Ishikawa (cell line): ENCODE measurements at regions not wholly inside any gene's neighbourhood (a gene's known extent, or its start where the extent isn't known, plus 50 kb on each side); places are given as distances from the start of the nearest gene placed in this dataset.

ENCODE experiments used
- CEBPB ChIP-seq: IDR thresholded peaks from 2 replicates; pipeline ENCODE4 v1.6.1; 2012
- CREB1 ChIP-seq: IDR thresholded peaks from 2 replicates; pipeline ENCODE4 v1.6.1; 2012; ENCODE audit warnings: low read depth
- EGR1 ChIP-seq: IDR thresholded peaks from 2 replicates; pipeline ENCODE4 v1.6.1; 2012
- EP300 ChIP-seq: IDR thresholded peaks from 2 replicates; pipeline ENCODE4 v1.6.1; 2012; ENCODE audit warnings: borderline replicate concordance
- FOXM1 ChIP-seq: IDR thresholded peaks from 2 replicates; pipeline ENCODE4 v1.6.1; 2012; ENCODE audit warnings: low read depth, borderline replicate concordance
- NFIC ChIP-seq: IDR thresholded peaks from 2 replicates; pipeline ENCODE4 v1.6.1; 2012
- RAD21 ChIP-seq: IDR thresholded peaks from 2 replicates; pipeline ENCODE4 v1.6.1; 2012; ENCODE audit warnings: low read depth
- TAF1 ChIP-seq: IDR thresholded peaks from 2 replicates; pipeline ENCODE4 v1.6.1; 2012; ENCODE audit warnings: low read depth, mild to moderate bottlenecking
- TCF12 ChIP-seq: IDR thresholded peaks from 2 replicates; pipeline ENCODE4 v1.6.1; 2012; ENCODE audit warnings: low read depth
- TEAD4 ChIP-seq: IDR thresholded peaks from 2 replicates; pipeline ENCODE4 v1.6.1; 2012
- YY1 ChIP-seq: IDR thresholded peaks from 2 replicates; pipeline ENCODE4 v1.6.1; 2012; ENCODE audit warnings: low read depth
- ZBTB7A ChIP-seq: IDR thresholded peaks from 2 replicates; pipeline ENCODE4 v1.6.1; 2012; ENCODE audit warnings: low read depth
- TF ChIP-seq, protein P1 (sequence below): IDR thresholded peaks from 2 replicates; pipeline ENCODE4 v1.6.1; 2012
- TF ChIP-seq, protein P2 (sequence below): IDR thresholded peaks from 2 replicates; pipeline ENCODE4 v1.6.1; 2012
- TF ChIP-seq, protein P3 (sequence below): IDR thresholded peaks from 2 replicates; pipeline ENCODE4 v1.6.1; 2012; ENCODE audit warnings: low read depth, mild to moderate bottlenecking

DNA sequence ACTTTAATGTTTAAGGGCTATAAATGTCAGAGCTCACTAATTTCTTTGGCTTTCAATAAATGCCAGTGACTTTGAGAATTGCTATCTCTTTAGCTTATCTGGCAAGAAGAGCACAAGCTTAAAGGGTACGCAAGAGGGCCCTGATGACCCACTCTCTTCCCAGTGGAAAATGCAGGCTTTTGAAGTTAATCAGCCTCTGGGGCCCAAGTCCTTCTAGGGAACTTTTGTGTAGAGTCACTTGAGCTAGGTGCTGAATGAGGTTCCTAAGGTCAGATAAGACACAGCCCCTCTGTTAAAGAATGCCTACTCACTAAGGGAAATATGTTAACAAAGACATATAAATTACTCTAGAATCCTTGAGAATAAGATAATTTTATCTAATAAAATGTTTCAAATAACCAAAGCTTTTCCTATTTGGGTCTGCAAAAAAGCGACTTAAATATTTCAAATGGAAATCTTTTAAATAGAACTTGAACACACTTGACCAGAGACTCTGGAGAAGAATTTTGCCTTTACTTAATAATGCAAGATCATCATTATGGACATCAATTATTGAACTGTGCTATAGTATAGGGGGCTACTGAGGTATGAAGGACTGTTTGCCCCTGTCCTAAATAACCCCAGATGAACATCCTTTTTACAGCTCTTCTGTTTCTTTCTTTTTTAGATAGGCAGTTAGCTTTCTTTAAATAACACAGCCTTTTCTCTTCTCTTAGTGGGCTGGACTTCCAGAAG lies 430.1 kb downstream of the GBA3 start:
- TF ChIP-seq EP300 (no peak), RAD21 (no peak), CREB1 (no peak), EGR1 (no peak), ZBTB7A (no peak), NFIC (no peak), TEAD4 (no peak), TCF12 (no peak), FOXM1 (no peak), CEBPB (no peak), YY1 (no peak), TAF1 (no peak)
- TF ChIP-seq, protein P1, sequence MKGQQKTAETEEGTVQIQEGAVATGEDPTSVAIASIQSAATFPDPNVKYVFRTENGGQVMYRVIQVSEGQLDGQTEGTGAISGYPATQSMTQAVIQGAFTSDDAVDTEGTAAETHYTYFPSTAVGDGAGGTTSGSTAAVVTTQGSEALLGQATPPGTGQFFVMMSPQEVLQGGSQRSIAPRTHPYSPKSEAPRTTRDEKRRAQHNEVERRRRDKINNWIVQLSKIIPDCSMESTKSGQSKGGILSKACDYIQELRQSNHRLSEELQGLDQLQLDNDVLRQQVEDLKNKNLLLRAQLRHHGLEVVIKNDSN: no peak
- TF ChIP-seq, protein P2, sequence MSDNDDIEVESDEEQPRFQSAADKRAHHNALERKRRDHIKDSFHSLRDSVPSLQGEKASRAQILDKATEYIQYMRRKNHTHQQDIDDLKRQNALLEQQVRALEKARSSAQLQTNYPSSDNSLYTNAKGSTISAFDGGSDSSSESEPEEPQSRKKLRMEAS: no peak
- TF ChIP-seq, protein P3, sequence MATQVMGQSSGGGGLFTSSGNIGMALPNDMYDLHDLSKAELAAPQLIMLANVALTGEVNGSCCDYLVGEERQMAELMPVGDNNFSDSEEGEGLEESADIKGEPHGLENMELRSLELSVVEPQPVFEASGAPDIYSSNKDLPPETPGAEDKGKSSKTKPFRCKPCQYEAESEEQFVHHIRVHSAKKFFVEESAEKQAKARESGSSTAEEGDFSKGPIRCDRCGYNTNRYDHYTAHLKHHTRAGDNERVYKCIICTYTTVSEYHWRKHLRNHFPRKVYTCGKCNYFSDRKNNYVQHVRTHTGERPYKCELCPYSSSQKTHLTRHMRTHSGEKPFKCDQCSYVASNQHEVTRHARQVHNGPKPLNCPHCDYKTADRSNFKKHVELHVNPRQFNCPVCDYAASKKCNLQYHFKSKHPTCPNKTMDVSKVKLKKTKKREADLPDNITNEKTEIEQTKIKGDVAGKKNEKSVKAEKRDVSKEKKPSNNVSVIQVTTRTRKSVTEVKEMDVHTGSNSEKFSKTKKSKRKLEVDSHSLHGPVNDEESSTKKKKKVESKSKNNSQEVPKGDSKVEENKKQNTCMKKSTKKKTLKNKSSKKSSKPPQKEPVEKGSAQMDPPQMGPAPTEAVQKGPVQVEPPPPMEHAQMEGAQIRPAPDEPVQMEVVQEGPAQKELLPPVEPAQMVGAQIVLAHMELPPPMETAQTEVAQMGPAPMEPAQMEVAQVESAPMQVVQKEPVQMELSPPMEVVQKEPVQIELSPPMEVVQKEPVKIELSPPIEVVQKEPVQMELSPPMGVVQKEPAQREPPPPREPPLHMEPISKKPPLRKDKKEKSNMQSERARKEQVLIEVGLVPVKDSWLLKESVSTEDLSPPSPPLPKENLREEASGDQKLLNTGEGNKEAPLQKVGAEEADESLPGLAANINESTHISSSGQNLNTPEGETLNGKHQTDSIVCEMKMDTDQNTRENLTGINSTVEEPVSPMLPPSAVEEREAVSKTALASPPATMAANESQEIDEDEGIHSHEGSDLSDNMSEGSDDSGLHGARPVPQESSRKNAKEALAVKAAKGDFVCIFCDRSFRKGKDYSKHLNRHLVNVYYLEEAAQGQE: no peak

DNA sequence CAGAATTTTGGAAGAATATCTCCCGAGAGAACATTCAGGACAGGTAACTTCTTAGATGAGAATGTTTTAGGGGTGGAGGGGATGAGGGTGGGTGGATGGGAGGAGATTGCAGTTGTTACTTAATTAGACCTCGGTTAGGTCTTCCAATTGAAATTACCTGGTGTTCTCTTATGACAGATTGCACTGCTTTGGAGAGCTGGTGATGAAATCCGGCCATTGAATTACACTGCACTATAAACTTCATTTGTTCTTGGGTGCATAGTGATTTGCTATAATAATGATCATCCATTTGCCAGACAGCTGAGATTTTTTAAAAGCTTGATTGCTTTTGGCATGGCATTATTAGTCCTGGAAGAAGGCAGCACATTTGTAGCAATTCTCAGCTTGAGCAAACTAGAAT lies 427.6 kb downstream of the GBA3 start:
- no peak for TF ChIP-seq NFIC
- no peak for TF ChIP-seq EGR1
- no peak for TF ChIP-seq EP300
- no peak for TF ChIP-seq CREB1

DNA sequence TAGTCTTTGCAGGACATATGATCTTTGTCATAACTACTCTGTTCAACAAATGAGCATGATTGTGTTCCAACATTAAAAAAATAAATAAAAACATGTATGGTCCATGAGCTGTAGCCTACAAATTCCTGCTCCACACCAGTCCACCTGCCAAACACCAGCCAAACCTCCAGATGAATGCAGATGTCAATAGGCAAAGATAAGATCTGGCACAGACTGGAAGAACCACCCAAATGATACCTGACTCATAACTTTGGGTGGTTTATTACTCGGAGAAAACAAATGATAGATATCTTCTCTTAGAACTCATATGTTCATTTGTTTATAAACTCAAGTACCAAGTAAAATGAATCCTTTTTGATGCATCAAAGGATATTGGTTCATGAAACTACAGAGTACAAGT lies 425.1 kb downstream of the GBA3 start:
- TF ChIP-seq, protein P2: no peak
- TF ChIP-seq CEBPB (no peak), RAD21 (no peak), EP300 (no peak), ZBTB7A (no peak), FOXM1 (no peak), EGR1 (no peak), CREB1 (no peak), NFIC (no peak), TEAD4 (no peak), TCF12 (no peak), TAF1 (no peak), YY1 (no peak)
- TF ChIP-seq, protein P3: no peak
- TF ChIP-seq, protein P1: no peak

DNA sequence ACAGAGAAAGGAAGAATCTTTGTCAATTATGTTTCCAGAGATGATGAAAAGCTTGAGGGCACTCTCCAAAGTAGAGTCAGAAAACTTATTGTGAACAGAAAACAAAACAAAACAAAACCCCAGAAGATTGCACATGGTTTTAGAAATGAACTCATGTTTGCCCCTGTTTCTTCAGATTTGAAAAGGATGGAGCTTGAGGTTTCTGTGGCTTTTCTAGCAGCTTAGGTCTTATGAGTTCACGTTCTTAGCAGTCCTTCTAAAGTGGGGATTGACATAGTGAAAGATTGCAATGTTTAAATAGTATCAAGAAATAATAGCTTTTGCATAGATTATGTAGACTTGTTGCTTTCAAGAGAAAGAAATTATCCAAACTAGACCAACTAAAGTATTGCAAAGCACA lies 421.8 kb downstream of the GBA3 start:
- TF ChIP-seq, protein P2: no peak
- no peak for TF ChIP-seq TEAD4
- no peak for TF ChIP-seq FOXM1
- no peak for TF ChIP-seq TAF1
- no peak for TF ChIP-seq EP300
- no peak for TF ChIP-seq NFIC

DNA sequence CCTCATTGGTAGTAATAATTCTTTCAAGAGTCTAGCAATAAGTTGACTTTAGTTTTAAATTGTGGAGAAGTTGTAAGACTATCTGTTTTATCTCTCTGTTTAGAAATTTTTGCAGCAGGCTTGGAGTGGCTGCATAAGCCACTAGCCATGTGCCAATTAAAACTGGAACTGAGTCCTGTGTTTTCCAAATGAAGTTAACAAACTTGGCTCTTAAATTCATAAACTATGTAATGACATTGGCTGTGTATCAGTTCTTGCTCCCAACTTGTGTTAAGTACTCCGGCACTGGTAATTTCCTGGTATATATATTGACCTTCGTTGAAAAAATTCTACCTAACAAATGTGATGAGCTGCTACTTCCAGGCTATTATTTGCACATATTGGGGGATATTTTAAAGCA lies 420.4 kb downstream of the GBA3 start:
- TF ChIP-seq RAD21: no peak

DNA sequence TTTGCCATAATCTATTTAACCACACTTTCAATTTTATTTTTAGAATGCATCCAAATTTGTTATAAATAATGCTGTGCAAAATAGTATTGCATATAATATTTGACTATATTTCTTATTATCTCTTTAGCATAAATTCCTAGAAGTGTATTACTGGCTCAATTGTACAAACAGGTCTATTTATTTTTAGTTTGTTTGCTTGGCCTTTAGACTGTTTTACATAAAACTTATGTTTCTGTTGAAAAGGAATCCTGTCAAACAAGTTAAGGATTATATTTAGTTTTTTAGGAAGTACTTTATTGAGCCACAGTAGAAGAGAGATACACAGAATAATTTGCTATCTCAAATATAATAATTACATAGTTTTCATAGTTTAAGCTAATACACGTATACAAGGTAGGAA lies 413.8 kb downstream of the GBA3 start:
- TF ChIP-seq CREB1 (no peak), TCF12 (no peak), EGR1 (no peak), RAD21 (no peak), YY1 (no peak), TEAD4 (no peak), CEBPB (no peak)
- TF ChIP-seq, protein P2: no peak
